Panc1 (cell line): ENCODE measurements at regions not wholly inside any gene's neighbourhood (a gene's known extent, or its start where the extent isn't known, plus 50 kb on each side); places are given as distances from the start of the nearest gene placed in this dataset.

ENCODE experiments used
- ATAC-seq: fragments of 200-7000 bp; cut with Tn5 transposase; 2 replicates; pipeline ENCODE4 v1.9.1; 2020; ENCODE audit warnings: mild to moderate bottlenecking, moderate library complexity
- BruUV-seq: library from RNA; stranded (reverse); fragments of 400-500 nt; replicated peaks from 2 replicates; lab custom pipeline; 2021; lab: Mats Ljungman, UMichigan
- CTCF ChIA-PET: fragments of 300-600 bp; sonication (Branson Sonifier 250); formaldehyde crosslinking; loops from one replicate; lab custom pipeline; 2022; ENCODE audit warnings: antibody characterized with exemption; lab: Charles Lee
- POLR2A ChIA-PET: fragments of 300-600 bp; sonication (Branson Sonifier 250); formaldehyde crosslinking; loops from one replicate; lab custom pipeline; 2022; ENCODE audit warnings: antibody characterized with exemption; lab: Charles Lee
- DNase-seq: peaks from one replicate; pipeline ENCODE4 v3.0.0-alpha.2; 2010; ENCODE audit warnings: low read depth, low spot score
- H3K27ac ChIP-seq: 2 replicates; pipeline ENCODE4 v1.5.1; 2011; ENCODE audit warnings: mild to moderate bottlenecking, low read length, inconsistent platforms
- H3K27me3 ChIP-seq: fragments of 200-500 bp; sonication (Bioruptor generic); 2 replicates; pipeline ENCODE4 v1.6.0; 2014; ENCODE audit warnings: low read length, inconsistent platforms; ENCODE audit not compliant: control insufficient read depth, insufficient read depth
- H3K36me3 ChIP-seq: fragments of 200-500 bp; sonication (Bioruptor generic); 2 replicates; pipeline ENCODE4 v1.5.1; 2014; ENCODE audit warnings: inconsistent platforms, mild to moderate bottlenecking, low read length, moderate library complexity; ENCODE audit not compliant: control insufficient read depth, insufficient read depth
- H3K4me1 ChIP-seq: 2 replicates; pipeline ENCODE4 v1.5.1; 2011; ENCODE audit warnings: inconsistent platforms, mild to moderate bottlenecking, low read length, moderate library complexity; ENCODE audit not compliant: control insufficient read depth, insufficient read depth
- H3K4me3 ChIP-seq, 2 experiments: 2 replicates each; pipeline ENCODE4 v1.5.1; 2011 to 2012; ENCODE audit warnings: low read depth in 2 of 2, low read length in 2 of 2, mild to moderate bottlenecking in 2 of 2, inconsistent platforms in 1 of 2, moderate library complexity in 1 of 2
- H3K9me3 ChIP-seq: fragments of 200-500 bp; sonication (Bioruptor generic); 2 replicates; pipeline ENCODE4 v1.5.1; 2014; ENCODE audit warnings: low read depth, mild to moderate bottlenecking, inconsistent platforms, low read length, moderate library complexity; ENCODE audit not compliant: control insufficient read depth, insufficient read depth
- CTCF ChIP-seq: fragments of 450-650 bp; IDR thresholded peaks from 2 replicates; pipeline ENCODE4 v1.5.1; 2017; ENCODE audit warnings: mild to moderate bottlenecking
- POLR2AphosphoS5 ChIP-seq: IDR thresholded peaks from 2 replicates; pipeline ENCODE4 v1.6.1; 2012; ENCODE audit warnings: mild to moderate bottlenecking, low read depth, low read length, moderate library complexity
- REST ChIP-seq, 2 experiments: IDR thresholded peaks; 2 replicates each; pipeline ENCODE4 v1.6.1; 2011 to 2012; ENCODE audit warnings: low read depth in 2 of 2, control low read depth in 1 of 2, low read length in 1 of 2, mild to moderate bottlenecking in 1 of 2, moderate library complexity in 1 of 2; ENCODE audit not compliant: insufficient read depth in 1 of 2
- SIN3A ChIP-seq: IDR thresholded peaks from 2 replicates; pipeline ENCODE4 v1.6.1; 2012; ENCODE audit warnings: low read depth, mild to moderate bottlenecking, low read length, moderate library complexity, borderline replicate concordance; ENCODE audit not compliant: insufficient read depth
- TCF7L2 ChIP-seq: IDR thresholded peaks from 2 replicates; pipeline ENCODE4 v1.6.1; 2011; ENCODE audit warnings: mild to moderate bottlenecking, low read depth, low read length, inconsistent platforms
- in situ Hi-C: cut with HindIII; loops from 2 replicates; pipeline ENCODE4 v1.10.0; 2016; ENCODE audit warnings: low sequenced_read_pairs, low pct_unique_long_range_greater_than_20kb
- intact Hi-C: fragments of 100-400 bp; cut with micrococcal nuclease; formaldehyde crosslinking; loops from one replicate; pipeline ENCODE4 v1.10.0; 2022; ENCODE audit not compliant: unreplicated experiment

GRCh38 chr2:107242811-107243210 is 356.8 kb upstream of the ST6GAL2 start:
- no peaks in the 10 kb centered on the region for H3K9me3 ChIP-seq
- TF ChIP-seq CTCF (no peak), TCF7L2 (no peak), REST (IDR thresholded peaks at IDR 0.05; ENCODE audit: insufficient read depth in 1 of 2, low read depth in 2 of 2, low read length in 1 of 2) (no peak)
- intact Hi-C loops (no loop called here), in situ Hi-C loops (no loop called here)
- BruUV-seq: no TSS peak
- ATAC-seq: no peak
- DNase-seq: no peak
- H3K27ac ChIP-seq: no peak overlapping the region
- H3K4me1 ChIP-seq: no peaks in the 10 kb centered on the region
- no peak overlapping the region for H3K4me3 ChIP-seq
- H3K36me3 ChIP-seq: no peaks in the 10 kb centered on the region
- CTCF ChIA-PET: no interaction called here
- H3K27me3 ChIP-seq: no peaks in the 10 kb centered on the region
- POLR2A ChIA-PET: no interaction called here

- DNase-seq (no peak), ATAC-seq (no peak)
- TF ChIP-seq CTCF: no peak
- TF ChIP-seq POLR2AphosphoS5: no peak
- TF ChIP-seq TCF7L2: no peak
- TF ChIP-seq REST (IDR thresholded peaks at IDR 0.05; ENCODE audit: insufficient read depth in 1 of 2, low read depth in 2 of 2, low read length in 1 of 2): no peak
- no peak for TF ChIP-seq SIN3A
- in situ Hi-C loops: no loop called here
- Histone ChIP-seq H3K36me3 (no peaks in the 10 kb centered on the region), H3K4me1 (no peaks in the 10 kb centered on the region), H3K4me3 (no peak overlapping the region), H3K27me3 (no peaks in the 10 kb centered on the region), H3K27ac (no peak overlapping the region), H3K9me3 (no peaks in the 10 kb centered on the region)
- ChIA-PET CTCF (no interaction called here), POLR2A (no interaction called here)
- intact Hi-C loops: no loop called here
- no TSS peak for BruUV-seq
Measured at GRCh38 chr2:107248932-107249331, 363.0 kb upstream of the ST6GAL2 start.
